ENCODE measurements at regions not wholly inside any gene's neighbourhood (a gene's known extent, or its start where the extent isn't known, plus 50 kb on each side); places are given as distances from the start of the nearest gene placed in this dataset.

DNA sequence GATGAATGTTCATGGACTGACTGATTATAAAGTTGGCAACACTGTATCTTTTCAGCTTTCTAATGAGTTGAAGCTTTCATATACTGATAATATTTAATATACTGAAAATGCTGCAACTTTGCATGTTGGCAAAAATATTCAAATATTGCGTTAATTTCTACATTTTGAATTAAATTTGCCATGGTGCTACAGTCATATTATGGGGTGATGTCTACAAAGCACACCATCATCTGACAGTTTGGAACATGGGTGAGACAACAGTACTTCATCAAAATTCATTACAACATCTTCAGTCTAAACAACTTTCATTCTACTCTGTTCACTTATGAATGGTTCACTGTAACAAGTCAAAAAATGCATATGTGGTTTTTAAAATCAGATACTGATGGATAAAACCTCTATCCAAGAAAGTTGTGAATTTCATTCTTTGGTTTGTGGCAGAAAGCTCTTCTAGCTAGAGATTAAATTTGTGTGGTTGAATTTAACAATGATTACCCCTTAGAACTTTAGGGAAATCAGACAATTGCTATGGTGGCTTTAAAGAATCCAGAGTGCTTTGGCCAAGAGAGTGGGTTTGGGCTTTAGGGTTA, 136.4 kb downstream of the TMEM26 start:
- no peak for TF ChIP-seq CTCF (IDR thresholded peaks at IDR 0.05; ENCODE audit: poor library complexity)
- no peak for TF ChIP-seq EZH2 (IDR thresholded peaks at IDR 0.05; ENCODE audit: borderline replicate concordance)
- TF ChIP-seq EZH2phosphoT487 (IDR thresholded peaks at IDR 0.05; ENCODE audit: low read depth, severe bottlenecking, unreplicated experiment): no peak
- Histone ChIP-seq H3K9me3 (ENCODE audit: low read depth) (no peaks in the 10 kb centered on the region), H3K4me3 (no peak overlapping the region), H3K27me3 (no peaks in the 10 kb centered on the region), H4K20me1 (ENCODE audit: insufficient read depth, poor library complexity, severe bottlenecking) (no peaks in the 10 kb centered on the region), H3K4me2 (no peak overlapping the region), H3K79me2 (no peaks in the 10 kb centered on the region), H3K9me2 (replicated peaks; ENCODE audit: insufficient read depth) (no peaks in the 10 kb centered on the region), H2AFZ (no peak overlapping the region), H3K4me1 (ENCODE audit: insufficient read depth) (no peaks in the 10 kb centered on the region), H3K36me3 (replicated peaks; ENCODE audit: insufficient read depth, low read depth) (no peaks in the 10 kb centered on the region), H3K27ac (no peak overlapping the region)
- no peak for DNase-seq (ENCODE audit: low spot score)
- WGBS (ENCODE audit: low lambda C conversion rate, missing lambda C conversion rate): 93% methylated on average over 1 of the region's 1 CpG

DNA sequence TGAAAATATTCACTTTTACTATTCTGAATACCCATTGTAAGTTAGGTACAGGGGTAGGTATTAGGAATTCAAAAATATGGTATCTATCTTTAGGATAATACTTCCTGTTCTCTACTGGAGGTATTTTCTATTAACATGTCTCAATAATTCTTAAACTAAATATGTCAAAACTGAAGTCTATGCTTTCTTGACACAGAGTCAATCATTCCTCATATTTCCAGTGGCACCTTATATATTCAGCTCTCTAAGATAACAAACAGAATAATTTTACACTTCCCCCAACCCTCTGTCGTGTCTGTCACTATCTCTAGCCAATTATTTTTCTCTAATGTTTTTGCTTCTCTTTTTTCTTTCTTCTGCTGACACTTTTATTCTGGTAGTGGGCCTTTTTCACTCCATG, 138.9 kb downstream of the TMEM26 start:
- Histone ChIP-seq H3K4me3 (no peak overlapping the region), H3K9me2 (replicated peaks; ENCODE audit: insufficient read depth) (no peaks in the 10 kb centered on the region), H4K20me1 (ENCODE audit: insufficient read depth, poor library complexity, severe bottlenecking) (no peaks in the 10 kb centered on the region), H3K9me3 (ENCODE audit: low read depth) (no peaks in the 10 kb centered on the region), H3K27ac (no peak overlapping the region), H3K36me3 (replicated peaks; ENCODE audit: insufficient read depth, low read depth) (no peaks in the 10 kb centered on the region), H3K4me2 (no peak overlapping the region), H2AFZ (no peak overlapping the region), H3K79me2 (no peaks in the 10 kb centered on the region), H3K4me1 (ENCODE audit: insufficient read depth) (no peaks in the 10 kb centered on the region), H3K27me3 (no peaks in the 10 kb centered on the region)
- WGBS (ENCODE audit: low lambda C conversion rate, missing lambda C conversion rate): 83% methylated on average over 1 of the region's 1 CpG
- DNase-seq (ENCODE audit: low spot score): no peak
- TF ChIP-seq EZH2 (IDR thresholded peaks at IDR 0.05; ENCODE audit: borderline replicate concordance): no peak
- TF ChIP-seq EZH2phosphoT487 (IDR thresholded peaks at IDR 0.05; ENCODE audit: low read depth, severe bottlenecking, unreplicated experiment): no peak
- no peak for TF ChIP-seq CTCF (IDR thresholded peaks at IDR 0.05; ENCODE audit: poor library complexity)

- H2AFZ ChIP-seq: no peak overlapping the region
- no peaks in the 10 kb centered on the region for H3K9me2 ChIP-seq (replicated peaks; ENCODE audit: insufficient read depth)
- no peak overlapping the region for H3K4me3 ChIP-seq
- TF ChIP-seq CTCF (IDR thresholded peaks at IDR 0.05; ENCODE audit: poor library complexity): no peak
- no peak for TF ChIP-seq EZH2phosphoT487 (IDR thresholded peaks at IDR 0.05; ENCODE audit: low read depth, severe bottlenecking, unreplicated experiment)
- no peak for TF ChIP-seq EZH2 (IDR thresholded peaks at IDR 0.05; ENCODE audit: borderline replicate concordance)
- H4K20me1 ChIP-seq (ENCODE audit: insufficient read depth, poor library complexity, severe bottlenecking): no peaks in the 10 kb centered on the region
- H3K4me2 ChIP-seq: no peak overlapping the region
- no peaks in the 10 kb centered on the region for H3K27me3 ChIP-seq
- H3K9me3 ChIP-seq (ENCODE audit: low read depth): no peaks in the 10 kb centered on the region
- no peaks in the 10 kb centered on the region for H3K4me1 ChIP-seq (ENCODE audit: insufficient read depth)
- no peaks in the 10 kb centered on the region for H3K36me3 ChIP-seq (replicated peaks; ENCODE audit: insufficient read depth, low read depth)
- H3K79me2 ChIP-seq: no peaks in the 10 kb centered on the region
- DNase-seq (ENCODE audit: low spot score): no peak
- H3K27ac ChIP-seq: peak overlapping the region; percentile 14
These were observed 139.7 kb downstream of the TMEM26 start for GRCh38 chr10:61313460-61313859.

DNA sequence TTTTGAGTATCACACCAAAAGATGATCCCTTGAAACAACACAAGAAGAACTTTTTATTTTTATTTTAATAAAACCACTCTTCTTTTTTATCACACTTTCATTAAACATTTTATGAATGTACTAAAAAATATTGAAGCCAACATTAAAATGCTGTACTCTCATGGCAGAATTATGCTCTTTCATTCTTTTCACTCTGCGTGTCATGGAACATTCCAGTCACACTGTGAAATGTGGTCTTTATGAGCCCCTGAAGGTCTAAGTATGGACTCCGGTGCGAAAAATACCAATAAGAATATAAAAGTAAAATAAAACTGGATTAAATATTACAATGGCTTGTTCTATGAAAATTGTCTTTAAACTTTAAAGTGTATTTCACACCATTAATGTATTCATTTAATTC, 148.4 kb downstream of the TMEM26 start:
- no peak overlapping the region for H3K4me2 ChIP-seq
- 97% methylated on average over 3 of the region's 3 CpGs for WGBS (ENCODE audit: low lambda C conversion rate, missing lambda C conversion rate)
- no peaks in the 10 kb centered on the region for H3K9me3 ChIP-seq (ENCODE audit: low read depth)
- no peak overlapping the region for H2AFZ ChIP-seq
- no peak overlapping the region for H3K27ac ChIP-seq
- H3K9me2 ChIP-seq (replicated peaks; ENCODE audit: insufficient read depth): no peaks in the 10 kb centered on the region
- no peak for DNase-seq (ENCODE audit: low spot score)
- H4K20me1 ChIP-seq (ENCODE audit: insufficient read depth, poor library complexity, severe bottlenecking): no peaks in the 10 kb centered on the region
- no peak for TF ChIP-seq EZH2 (IDR thresholded peaks at IDR 0.05; ENCODE audit: borderline replicate concordance)
- no peaks in the 10 kb centered on the region for H3K79me2 ChIP-seq
- H3K27me3 ChIP-seq: no peaks in the 10 kb centered on the region
- no peak overlapping the region for H3K4me3 ChIP-seq
- H3K36me3 ChIP-seq (replicated peaks; ENCODE audit: insufficient read depth, low read depth): no peaks in the 10 kb centered on the region
- no peaks in the 10 kb centered on the region for H3K4me1 ChIP-seq (ENCODE audit: insufficient read depth)
